MCF 10A (cell line): ENCODE measurements at regions not wholly inside any gene's neighbourhood (a gene's known extent, or its start where the extent isn't known, plus 50 kb on each side); places are given as distances from the start of the nearest gene placed in this dataset.

Experiments used
- BruUV-seq: library from RNA; stranded (reverse); fragments of 400-500 nt; replicated peaks from 2 replicates; lab custom pipeline; 2021; lab: Mats Ljungman, UMichigan
- CTCF ChIA-PET: fragments of 300-600 bp; sonication (Branson Sonifier 250); formaldehyde crosslinking; extraction: SDS; loops from one replicate; lab custom pipeline; 2021; ENCODE audit warnings: antibody characterized with exemption, inconsistent platforms; lab: Yijun Ruan, JAX
- POLR2A ChIA-PET: fragments of 300-600, 350-650 bp; sonication (Branson Sonifier 250); formaldehyde crosslinking; extraction: SDS; loops from one replicate; lab custom pipeline; 2020; ENCODE audit warnings: antibody characterized with exemption, inconsistent platforms; lab: Yijun Ruan, JAX
- DNase-seq: peaks from one replicate; pipeline ENCODE4 v3.0.0-alpha.2; 2018; ENCODE audit not compliant: unreplicated experiment
- H3K27ac Mint-ChIP-seq: one replicate; pipeline ENCODE4 v1.8.0; 2022; ENCODE audit warnings: mild to moderate bottlenecking, low read depth, mixed read lengths; ENCODE audit not compliant: unreplicated experiment
- H3K27me3 Mint-ChIP-seq: one replicate; pipeline ENCODE4 v1.8.0; 2022; ENCODE audit warnings: mixed read lengths; ENCODE audit not compliant: insufficient read depth, unreplicated experiment
- H3K36me3 Mint-ChIP-seq: one replicate; pipeline ENCODE4 v1.8.0; 2022; ENCODE audit warnings: mild to moderate bottlenecking, moderate library complexity, mixed read lengths; ENCODE audit not compliant: insufficient read depth, unreplicated experiment
- H3K4me1 Mint-ChIP-seq: one replicate; pipeline ENCODE4 v1.8.0; 2022; ENCODE audit warnings: mixed read lengths; ENCODE audit not compliant: insufficient read depth, unreplicated experiment
- H3K4me3 Mint-ChIP-seq: one replicate; pipeline ENCODE4 v1.8.0; 2022; ENCODE audit warnings: mild to moderate bottlenecking, moderate library complexity, mixed read lengths; ENCODE audit not compliant: unreplicated experiment
- H3K9me3 Mint-ChIP-seq: one replicate; pipeline ENCODE4 v1.8.0; 2022; ENCODE audit warnings: mixed read lengths; ENCODE audit not compliant: unreplicated experiment
- intact Hi-C: fragments of 100-400 bp; cut with micrococcal nuclease; formaldehyde crosslinking; loops from 2 replicates; pipeline ENCODE4 v1.14.1; 2022
- TF ChIP-seq, protein P1 (sequence below): fragments of 200-600 bp; IDR thresholded peaks from one replicate; pipeline ENCODE4 v1.8.0; 2022; ENCODE audit warnings: antibody characterized with exemption, mild to moderate bottlenecking; ENCODE audit not compliant: unreplicated experiment

GRCh38 chr3:74059301-74059922 is 434.7 kb upstream of the PDZRN3 start:
- Mint-ChIP-seq H3K4me3 (no peak overlapping the region), H3K36me3 (no peaks in the 10 kb centered on the region), H3K27me3 (peaks cover 25% of the 10 kb centered on the region), H3K27ac (no peak overlapping the region), H3K4me1 (no peaks in the 10 kb centered on the region), H3K9me3 (peaks cover 4% of the 10 kb centered on the region)
- BruUV-seq = no TSS peak
- POLR2A ChIA-PET = interaction anchor here (0.7 kb wide), 1 partner anchor 479 kb away, joined by 4 read pairs; no protein-coding TSS in a partner anchor
- TF ChIP-seq, protein P1, sequence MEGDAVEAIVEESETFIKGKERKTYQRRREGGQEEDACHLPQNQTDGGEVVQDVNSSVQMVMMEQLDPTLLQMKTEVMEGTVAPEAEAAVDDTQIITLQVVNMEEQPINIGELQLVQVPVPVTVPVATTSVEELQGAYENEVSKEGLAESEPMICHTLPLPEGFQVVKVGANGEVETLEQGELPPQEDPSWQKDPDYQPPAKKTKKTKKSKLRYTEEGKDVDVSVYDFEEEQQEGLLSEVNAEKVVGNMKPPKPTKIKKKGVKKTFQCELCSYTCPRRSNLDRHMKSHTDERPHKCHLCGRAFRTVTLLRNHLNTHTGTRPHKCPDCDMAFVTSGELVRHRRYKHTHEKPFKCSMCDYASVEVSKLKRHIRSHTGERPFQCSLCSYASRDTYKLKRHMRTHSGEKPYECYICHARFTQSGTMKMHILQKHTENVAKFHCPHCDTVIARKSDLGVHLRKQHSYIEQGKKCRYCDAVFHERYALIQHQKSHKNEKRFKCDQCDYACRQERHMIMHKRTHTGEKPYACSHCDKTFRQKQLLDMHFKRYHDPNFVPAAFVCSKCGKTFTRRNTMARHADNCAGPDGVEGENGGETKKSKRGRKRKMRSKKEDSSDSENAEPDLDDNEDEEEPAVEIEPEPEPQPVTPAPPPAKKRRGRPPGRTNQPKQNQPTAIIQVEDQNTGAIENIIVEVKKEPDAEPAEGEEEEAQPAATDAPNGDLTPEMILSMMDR = no peak
- CTCF ChIA-PET = interaction anchor here (0.7 kb wide), 1 partner anchor 14 kb away, joined by 3 read pairs; no protein-coding TSS in a partner anchor
- DNase-seq = no peak
- intact Hi-C loops = no loop called here

GRCh38 chr3:74057169-74057568 is 432.4 kb upstream of the PDZRN3 start:
- POLR2A ChIA-PET = no interaction called here
- no peak for DNase-seq
- H3K4me3 Mint-ChIP-seq = no peak overlapping the region
- H3K27ac Mint-ChIP-seq = no peak overlapping the region
- TF ChIP-seq, protein P1 = no peak
- H3K4me1 Mint-ChIP-seq = no peaks in the 10 kb centered on the region
- intact Hi-C loops = no loop called here
- CTCF ChIA-PET = no interaction called here
- BruUV-seq = no TSS peak
- H3K27me3 Mint-ChIP-seq = peaks cover 14% of the 10 kb centered on the region
- H3K9me3 Mint-ChIP-seq = no peaks in the 10 kb centered on the region
- no peaks in the 10 kb centered on the region for H3K36me3 Mint-ChIP-seq

DNA sequence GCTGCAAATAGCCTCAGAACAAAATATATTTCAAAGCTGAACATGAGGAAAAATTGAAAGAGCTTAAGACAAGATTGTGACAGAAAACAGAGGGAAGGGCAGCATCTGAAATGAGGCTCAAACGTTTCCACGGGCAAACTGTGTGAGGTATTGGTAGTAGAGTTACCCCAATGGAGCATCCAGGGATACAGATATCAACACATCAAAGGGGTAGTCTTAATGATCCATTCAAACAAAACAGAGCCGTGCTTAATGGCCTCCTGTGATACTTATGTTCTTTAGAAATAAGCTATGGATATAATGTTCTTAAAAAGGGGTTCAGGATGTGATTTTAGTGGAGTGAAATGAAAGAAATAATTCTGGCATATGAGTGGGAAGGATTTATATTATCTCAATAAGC is 430.3 kb upstream of the PDZRN3 start:
- BruUV-seq = no TSS peak
- H3K36me3 Mint-ChIP-seq = no peaks in the 10 kb centered on the region
- intact Hi-C loops = no loop called here

GRCh38 chr3:74054566-74054965 is 429.8 kb upstream of the PDZRN3 start:
- no TSS peak for BruUV-seq
- H3K27me3 Mint-ChIP-seq = peaks cover 8% of the 10 kb centered on the region
- POLR2A ChIA-PET = no interaction called here
- intact Hi-C loops = no loop called here
- DNase-seq = no peak
- no peaks in the 10 kb centered on the region for H3K36me3 Mint-ChIP-seq
- TF ChIP-seq, protein P1 = no peak
- H3K9me3 Mint-ChIP-seq = no peaks in the 10 kb centered on the region
- no peak overlapping the region for H3K4me3 Mint-ChIP-seq
- no peaks in the 10 kb centered on the region for H3K4me1 Mint-ChIP-seq
- CTCF ChIA-PET = no interaction called here
- H3K27ac Mint-ChIP-seq = no peak overlapping the region

More for the DNA sequence above, 430.3 kb upstream of the PDZRN3 start:
- H3K4me1 Mint-ChIP-seq = no peaks in the 10 kb centered on the region
- H3K27me3 Mint-ChIP-seq = peaks cover 13% of the 10 kb centered on the region
- ChIA-PET CTCF (no interaction called here), POLR2A (no interaction called here)
- no peak overlapping the region for H3K27ac Mint-ChIP-seq
- no peak for DNase-seq
- no peak overlapping the region for H3K4me3 Mint-ChIP-seq
- TF ChIP-seq, protein P1 = no peak
- no peaks in the 10 kb centered on the region for H3K9me3 Mint-ChIP-seq
